ENCODE measurements at regions not wholly inside any gene's neighbourhood (a gene's known extent, or its start where the extent isn't known, plus 50 kb on each side); places are given as distances from the start of the nearest gene placed in this dataset.
"Not testable (repeated sequence)": the region's sequence is repeated elsewhere in the genome, so short reads cannot be mapped to it uniquely, and the experiment has no call there.

GRCh38 chr5:166722939-166723338 is 1568.5 kb upstream of the WWC1 start:
- in situ Hi-C loops (cut with HindIII; ENCODE audit: low pct_ligation_motif_present, low pct_unique_long_range_greater_than_20kb, low sequenced_read_pairs): no loop called here
- DNase-seq: peak; percentile 45

- no peak for DNase-seq
- in situ Hi-C loops (cut with HindIII; ENCODE audit: low pct_ligation_motif_present, low pct_unique_long_range_greater_than_20kb, low sequenced_read_pairs): no loop called here
Observed at GRCh38 chr5:166724284-166724683, 1567.2 kb upstream of the WWC1 start.

DNA sequence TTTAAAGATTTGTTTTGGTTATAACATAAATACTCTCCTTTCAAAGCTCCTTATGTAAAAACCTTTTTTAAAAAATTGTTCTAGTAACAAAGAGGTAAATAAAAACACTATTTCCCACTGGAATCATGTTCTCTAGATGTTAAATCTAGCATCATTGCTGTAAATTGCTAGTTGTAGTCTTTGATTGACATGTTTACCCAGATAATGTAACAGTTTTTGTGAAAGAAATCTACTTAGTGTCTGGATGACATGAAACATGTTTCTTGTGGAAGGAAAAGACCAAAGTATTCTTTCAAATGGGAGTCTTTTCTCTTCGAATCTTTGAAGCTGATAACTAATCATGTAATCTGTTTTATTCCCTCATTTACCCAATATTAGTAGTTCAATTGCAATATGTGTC is 1565.9 kb upstream of the WWC1 start:
- DNase-seq: no peak
- in situ Hi-C loops (cut with HindIII; ENCODE audit: low pct_ligation_motif_present, low pct_unique_long_range_greater_than_20kb, low sequenced_read_pairs): no loop called here

- in situ Hi-C loops (cut with HindIII; ENCODE audit: low pct_ligation_motif_present, low pct_unique_long_range_greater_than_20kb, low sequenced_read_pairs): no loop called here
- DNase-seq: no peak
Observed at GRCh38 chr5:166726406-166726805, 1565.0 kb upstream of the WWC1 start.

- DNase-seq: not testable (repeated sequence)
Observed at GRCh38 chr5:166742951-166743350, 1548.5 kb upstream of the WWC1 start.

DNA sequence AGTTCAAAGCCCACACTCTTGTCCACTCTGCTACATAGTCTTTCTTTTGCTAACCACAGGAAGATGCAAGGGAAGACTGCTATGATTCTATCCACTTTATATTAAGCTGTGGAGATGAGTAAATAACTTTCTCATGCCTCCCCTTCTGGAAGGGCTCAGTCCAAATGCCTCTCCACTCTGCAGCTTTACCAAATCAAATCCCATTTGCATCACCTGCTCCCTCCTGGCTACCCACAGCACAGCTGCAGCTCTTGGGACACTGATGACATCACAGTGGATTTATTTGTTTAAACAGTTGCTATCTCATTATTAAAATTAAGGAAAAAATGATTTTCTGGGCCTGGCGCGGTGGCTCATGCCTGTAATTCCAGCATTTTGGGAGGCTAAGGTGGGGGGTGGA is 1544.9 kb upstream of the WWC1 start:
- DNase-seq: no peak
- in situ Hi-C loops (cut with HindIII; ENCODE audit: low pct_ligation_motif_present, low pct_unique_long_range_greater_than_20kb, low sequenced_read_pairs): no loop called here

More at GRCh38 chr5:166742951-166743350, 1548.5 kb upstream of the WWC1 start:
- in situ Hi-C loops (cut with HindIII; ENCODE audit: low pct_ligation_motif_present, low pct_unique_long_range_greater_than_20kb, low sequenced_read_pairs): not testable (repeated sequence)

DNA sequence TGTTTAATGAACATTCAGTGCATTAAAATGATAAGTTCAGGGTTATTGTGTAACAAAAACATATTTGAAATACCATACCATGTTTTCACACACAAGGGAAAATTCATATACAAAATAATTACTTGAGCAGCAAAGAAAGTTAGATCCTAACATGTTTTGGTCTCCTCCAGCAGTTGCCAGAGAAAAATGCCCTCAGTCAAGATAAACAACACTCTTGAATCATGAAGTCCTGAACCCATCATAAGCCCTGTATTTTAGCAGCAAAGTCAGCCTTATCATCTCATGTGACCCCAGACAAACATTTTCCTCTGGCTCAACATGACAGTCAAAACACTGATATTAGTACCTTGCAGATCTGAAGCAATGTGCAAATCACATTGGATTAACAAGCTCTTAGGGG is 1541.1 kb upstream of the WWC1 start:
- in situ Hi-C loops (cut with HindIII; ENCODE audit: low pct_ligation_motif_present, low pct_unique_long_range_greater_than_20kb, low sequenced_read_pairs): no loop called here
- no peak for DNase-seq

DNA sequence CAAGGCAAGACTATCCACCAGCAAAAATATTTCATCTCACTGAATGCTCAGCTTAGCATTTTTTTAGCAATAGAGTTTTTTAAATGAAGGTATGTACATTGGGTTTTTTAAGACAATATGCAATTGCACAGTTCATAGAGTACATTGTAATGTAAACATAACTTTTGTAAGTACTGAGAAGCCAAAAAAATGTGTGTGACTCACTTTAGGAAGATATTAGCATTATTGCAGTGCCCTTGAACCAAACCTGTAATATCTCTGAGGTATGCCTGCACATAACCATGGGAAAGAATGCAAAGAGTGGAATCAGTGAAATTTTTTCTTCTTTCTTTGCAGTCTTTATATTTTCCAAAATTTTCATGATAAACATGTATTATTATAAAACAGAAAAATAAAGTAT is 1533.3 kb upstream of the WWC1 start:
- DNase-seq: no peak
- in situ Hi-C loops (cut with HindIII; ENCODE audit: low pct_ligation_motif_present, low pct_unique_long_range_greater_than_20kb, low sequenced_read_pairs): no loop called here

DNA sequence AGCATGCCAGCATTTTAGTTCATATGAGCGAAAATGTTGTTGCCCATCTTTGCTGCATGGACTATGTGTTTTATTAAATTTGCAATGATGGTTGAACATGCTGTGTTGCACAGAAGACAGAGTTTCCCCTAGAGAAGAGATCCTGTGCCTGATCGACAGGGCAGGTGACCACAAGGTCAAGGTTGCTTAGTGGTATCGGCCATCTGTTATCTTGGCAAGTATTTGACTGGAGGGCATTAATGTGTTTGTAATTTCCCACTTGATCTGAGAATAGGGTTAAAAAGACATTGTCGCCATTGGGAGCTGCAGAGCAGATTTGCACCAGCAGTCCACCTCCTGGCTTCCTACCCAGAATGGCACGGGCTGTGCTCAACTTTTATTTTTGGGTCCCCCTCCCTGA is 1523.6 kb upstream of the WWC1 start:
- in situ Hi-C loops (cut with HindIII; ENCODE audit: low pct_ligation_motif_present, low pct_unique_long_range_greater_than_20kb, low sequenced_read_pairs): no loop called here

GRCh38 chr5:166768536-166768935 is 1522.9 kb upstream of the WWC1 start:
- no peak for DNase-seq
- in situ Hi-C loops (cut with HindIII; ENCODE audit: low pct_ligation_motif_present, low pct_unique_long_range_greater_than_20kb, low sequenced_read_pairs): no loop called here

More for the DNA sequence above, 1523.6 kb upstream of the WWC1 start:
- DNase-seq: no peak

GRCh38 chr5:166772770-166773169 is 1518.7 kb upstream of the WWC1 start:
- in situ Hi-C loops (cut with HindIII; ENCODE audit: low pct_ligation_motif_present, low pct_unique_long_range_greater_than_20kb, low sequenced_read_pairs): no loop called here
- DNase-seq: no peak

- in situ Hi-C loops (cut with HindIII; ENCODE audit: low pct_ligation_motif_present, low pct_unique_long_range_greater_than_20kb, low sequenced_read_pairs): no loop called here
- DNase-seq: no peak
Observed at GRCh38 chr5:166781737-166782136, 1509.7 kb upstream of the WWC1 start.

- in situ Hi-C loops (cut with HindIII; ENCODE audit: low pct_ligation_motif_present, low pct_unique_long_range_greater_than_20kb, low sequenced_read_pairs): no loop called here
- no peak for DNase-seq
Observed at GRCh38 chr5:166784545-166785078, 1506.8 kb upstream of the WWC1 start.

GRCh38 chr5:166786178-166786577 is 1505.3 kb upstream of the WWC1 start:
- no peak for DNase-seq
- in situ Hi-C loops (cut with HindIII; ENCODE audit: low pct_ligation_motif_present, low pct_unique_long_range_greater_than_20kb, low sequenced_read_pairs): no loop called here

GRCh38 chr5:166786889-166787288 is 1504.6 kb upstream of the WWC1 start:
- DNase-seq: no peak
- in situ Hi-C loops (cut with HindIII; ENCODE audit: low pct_ligation_motif_present, low pct_unique_long_range_greater_than_20kb, low sequenced_read_pairs): no loop called here

DNA sequence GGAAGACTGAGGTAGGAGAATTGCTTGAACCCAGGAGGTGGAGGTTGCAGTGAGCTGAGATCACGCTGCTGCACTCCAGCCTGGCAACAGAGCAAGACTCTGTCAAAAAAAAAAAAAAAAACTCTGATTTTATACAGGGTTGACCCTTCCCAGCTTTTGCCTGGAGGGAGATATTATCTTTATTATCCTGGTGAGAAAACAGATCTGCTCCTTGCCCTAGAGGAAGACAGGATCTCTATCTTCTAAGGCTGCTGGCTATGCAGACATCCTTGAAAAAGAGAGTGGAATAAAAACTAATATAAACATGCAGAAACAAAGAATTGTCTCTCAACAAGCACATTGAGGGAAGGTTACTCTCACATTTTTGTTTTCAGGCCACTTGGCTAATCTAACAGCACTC is 1503.4 kb upstream of the WWC1 start:
- in situ Hi-C loops (cut with HindIII; ENCODE audit: low pct_ligation_motif_present, low pct_unique_long_range_greater_than_20kb, low sequenced_read_pairs): no loop called here
- DNase-seq: no peak

- in situ Hi-C loops (cut with HindIII; ENCODE audit: low pct_ligation_motif_present, low pct_unique_long_range_greater_than_20kb, low sequenced_read_pairs): no loop called here
- no peak for DNase-seq
Observed at GRCh38 chr5:166795756-166796155, 1495.7 kb upstream of the WWC1 start.

DNA sequence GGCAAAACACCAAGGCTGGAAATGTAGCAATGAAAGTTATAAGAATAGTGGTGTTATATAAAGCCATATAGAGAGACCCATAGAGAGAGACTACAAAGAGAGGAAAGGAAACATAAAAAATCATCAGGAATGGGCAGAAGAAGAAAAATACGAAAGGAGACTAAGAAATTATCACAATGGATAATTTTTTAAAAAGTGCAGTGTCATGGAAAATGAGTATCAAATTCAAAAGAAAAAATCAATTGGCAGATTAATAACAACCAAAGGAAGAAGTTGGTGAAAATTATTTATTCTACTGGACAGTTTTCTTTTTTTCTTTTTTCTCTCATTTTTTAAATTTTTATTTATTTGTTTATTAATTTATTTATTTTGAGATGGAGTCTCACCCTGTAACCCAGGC is 1488.4 kb upstream of the WWC1 start:
- in situ Hi-C loops (cut with HindIII; ENCODE audit: low pct_ligation_motif_present, low pct_unique_long_range_greater_than_20kb, low sequenced_read_pairs): no loop called here
- no peak for DNase-seq

DNA sequence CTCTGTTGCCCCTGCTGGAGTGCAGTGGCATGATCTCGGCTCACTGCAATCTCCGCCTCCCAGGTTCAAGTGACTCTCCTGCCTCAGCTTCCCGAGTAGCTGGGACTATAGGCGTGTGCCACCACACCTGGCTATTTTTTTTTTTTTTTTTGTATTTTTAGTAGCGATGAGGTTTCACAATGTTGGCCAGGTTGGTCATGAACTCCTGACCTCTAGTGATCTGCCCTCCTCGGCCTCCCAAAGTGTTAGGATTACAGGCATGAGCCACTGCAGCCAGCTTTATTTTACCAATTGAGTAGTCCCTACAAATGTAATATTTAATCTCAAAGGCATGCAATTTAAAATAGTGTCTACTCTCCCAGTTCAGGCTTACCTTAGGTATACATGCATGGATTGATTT is 1487.2 kb upstream of the WWC1 start:
- in situ Hi-C loops (cut with HindIII; ENCODE audit: low pct_ligation_motif_present, low pct_unique_long_range_greater_than_20kb, low sequenced_read_pairs); DNase-seq: not testable (repeated sequence)

GRCh38 chr5:166804693-166805092 is 1486.8 kb upstream of the WWC1 start:
- in situ Hi-C loops (cut with HindIII; ENCODE audit: low pct_ligation_motif_present, low pct_unique_long_range_greater_than_20kb, low sequenced_read_pairs); DNase-seq: not testable (repeated sequence)

GRCh38 chr5:166810093-166810658 is 1481.3 kb upstream of the WWC1 start:
- in situ Hi-C loops (cut with HindIII; ENCODE audit: low pct_ligation_motif_present, low pct_unique_long_range_greater_than_20kb, low sequenced_read_pairs); DNase-seq: not testable (repeated sequence)
